GM12874 (cell line): ENCODE measurements at regions not wholly inside any gene's neighbourhood (a gene's known extent, or its start where the extent isn't known, plus 50 kb on each side); places are given as distances from the start of the nearest gene placed in this dataset.

Source experiments
- CTCF ChIP-seq: IDR thresholded peaks from 2 replicates; pipeline ENCODE4 v1.5.1; 2011; ENCODE audit warnings: low read depth, mild to moderate bottlenecking, control low read depth, low read length, moderate library complexity; ENCODE audit not compliant: insufficient read depth

DNA sequence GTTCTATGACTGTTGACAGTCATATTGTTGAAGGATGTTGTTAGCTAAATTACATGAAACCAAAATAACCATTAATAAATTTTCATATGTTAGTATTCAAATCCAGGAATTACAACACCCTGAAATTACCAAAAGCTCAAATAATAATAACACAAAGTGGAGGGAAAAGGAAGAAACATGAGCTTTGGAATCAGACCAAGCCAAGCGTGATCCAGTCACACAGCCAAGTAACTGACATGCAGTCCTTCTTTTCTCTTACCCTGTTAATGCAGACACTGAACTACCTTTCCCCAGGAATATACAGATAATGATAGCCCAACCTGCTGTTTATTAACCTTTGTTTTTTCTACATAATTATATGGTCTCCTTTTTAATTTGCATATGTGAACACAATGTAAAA lies 130.2 kb downstream of the HS3ST1 start:
- no peak for TF ChIP-seq CTCF

DNA sequence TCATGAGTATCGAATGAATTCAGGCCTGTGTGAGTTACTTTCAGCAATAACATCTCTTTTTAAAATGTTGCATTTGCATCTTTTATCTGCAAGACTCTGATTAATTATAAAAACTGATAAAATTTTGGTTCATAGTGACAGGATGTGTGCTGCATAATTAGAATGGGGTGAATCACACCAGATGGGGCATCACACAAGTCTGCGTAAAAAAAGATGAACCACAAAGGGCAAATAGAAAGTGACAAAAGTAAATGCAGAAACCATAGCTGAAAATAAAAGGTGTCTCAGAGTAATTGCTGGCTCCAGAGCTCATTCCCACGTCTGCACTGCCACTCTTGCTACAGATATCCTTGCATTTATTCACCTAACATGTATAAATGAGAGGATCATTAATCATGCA lies 131.1 kb downstream of the HS3ST1 start:
- TF ChIP-seq CTCF = no peak

DNA sequence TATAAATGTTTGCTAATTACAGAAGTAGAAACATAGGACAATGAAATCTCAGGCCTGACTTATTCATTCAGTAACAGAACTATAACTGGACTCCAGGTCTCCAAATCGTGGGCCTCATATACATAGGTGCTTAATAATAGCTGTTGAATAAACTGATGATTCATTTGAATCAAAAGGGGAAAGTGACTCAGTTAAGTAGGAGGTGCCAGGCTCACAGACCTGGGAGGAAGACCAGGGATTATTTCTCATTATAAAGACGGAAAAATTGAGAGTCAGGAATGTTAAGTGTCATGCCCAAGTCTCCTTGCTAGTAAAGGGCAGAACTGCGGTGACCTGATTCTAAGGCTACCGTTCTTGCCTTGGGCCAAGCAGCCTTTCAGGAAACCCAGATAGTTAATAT lies 131.5 kb downstream of the HS3ST1 start:
- TF ChIP-seq CTCF = no peak

DNA sequence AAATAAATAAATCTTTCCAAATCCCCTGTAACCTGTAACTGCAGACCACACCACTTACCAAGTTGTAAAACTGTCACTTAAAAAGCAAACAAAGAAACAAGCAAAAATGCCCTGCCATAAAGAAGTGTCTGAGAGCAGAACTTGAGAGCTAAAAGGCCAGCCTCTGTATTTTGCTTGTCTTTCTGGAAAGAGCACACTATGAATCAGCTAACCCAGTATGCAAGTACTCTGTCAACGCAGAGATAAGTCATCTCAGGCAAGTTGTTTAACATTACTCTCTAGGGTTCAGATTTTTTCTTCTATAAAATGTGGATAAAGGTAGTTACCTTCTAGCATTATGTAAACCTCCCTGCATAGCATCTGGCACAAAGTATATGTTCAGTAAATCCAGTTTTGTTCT lies 134.8 kb downstream of the HS3ST1 start:
- no peak for TF ChIP-seq CTCF

- no peak for TF ChIP-seq CTCF
Measured at GRCh38 chr4:11287055-11287454, 141.6 kb downstream of the HS3ST1 start.

DNA sequence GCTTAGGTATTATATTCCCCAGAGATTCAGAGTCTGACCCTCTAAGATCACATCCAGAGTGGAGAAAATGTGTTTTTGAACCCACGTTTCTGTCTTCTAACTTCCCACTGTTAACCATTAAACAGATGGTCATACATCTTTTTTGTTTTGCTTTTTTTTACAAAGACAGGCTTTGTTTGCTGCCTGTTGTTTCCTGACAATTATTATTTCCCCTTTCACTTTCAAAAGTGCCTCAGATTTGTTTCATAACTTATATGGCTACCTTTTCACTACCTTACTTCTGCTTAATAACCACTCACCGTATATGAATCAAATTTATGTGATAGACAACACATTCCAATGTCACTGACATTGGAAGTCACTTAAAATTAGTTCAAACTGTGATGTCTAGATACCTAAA lies 142.2 kb downstream of the HS3ST1 start:
- TF ChIP-seq CTCF = no peak

DNA sequence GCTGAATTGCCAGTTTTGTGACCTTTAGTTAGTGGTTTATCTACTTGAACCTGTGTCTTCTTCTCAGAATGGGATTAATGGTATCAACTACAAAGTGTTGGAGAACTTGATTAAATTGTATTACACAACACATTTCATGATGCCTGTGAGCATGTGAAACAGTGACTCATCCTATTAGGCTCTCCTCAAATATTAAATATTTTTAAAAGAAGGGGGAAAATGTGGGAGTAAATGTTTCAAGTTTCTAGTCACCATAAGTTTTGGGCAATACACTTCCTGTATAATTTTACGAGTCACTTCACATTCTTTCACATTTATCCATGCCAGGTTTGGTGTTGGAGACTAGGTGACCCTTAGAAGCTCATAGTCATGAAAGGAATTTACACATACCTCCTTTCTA lies 147.0 kb downstream of the HS3ST1 start:
- TF ChIP-seq CTCF = no peak

DNA sequence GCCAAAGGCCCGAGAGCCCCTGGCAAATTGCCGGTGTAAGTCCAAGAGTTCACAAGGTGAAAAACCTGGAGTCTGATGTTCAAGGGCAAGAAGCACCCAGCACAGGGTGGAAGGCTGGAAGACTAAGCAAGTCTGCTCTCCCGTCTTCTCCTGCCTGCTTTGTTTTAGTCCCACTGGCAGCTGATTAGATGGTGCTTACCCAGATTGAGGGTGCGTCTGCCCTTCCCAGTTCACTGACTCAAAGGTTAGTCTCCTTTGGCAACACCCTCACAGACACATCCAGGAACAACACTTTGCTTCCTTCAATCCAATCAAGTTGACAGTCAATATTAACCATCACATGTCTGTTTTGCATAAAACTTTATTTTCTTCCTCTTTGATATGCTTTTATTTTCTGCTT lies 157.4 kb downstream of the HS3ST1 start:
- no peak for TF ChIP-seq CTCF
